Astrocyte (in vitro differentiated cells and primary cell): ENCODE measurements at regions not wholly inside any gene's neighbourhood (a gene's known extent, or its start where the extent isn't known, plus 50 kb on each side); places are given as distances from the start of the nearest gene placed in this dataset.

Experiments
- DNase-seq: peaks from one replicate; pipeline ENCODE4 v3.0.0-alpha.2; 2010; ENCODE audit warnings: low read depth
- FAIRE-seq: peaks from 2 replicates; lab custom pipeline; 2011; peaks lifted over from hg19 to GRCh38; lab: Jason Lieb, UNC
- H2AFZ ChIP-seq: 2 replicates; pipeline ENCODE4 v1.6.0; 2012; ENCODE audit warnings: low read depth, low read length, inconsistent platforms
- H3K27ac ChIP-seq: 2 replicates; pipeline ENCODE4 v1.5.1; 2011; ENCODE audit warnings: low read depth, low read length, inconsistent platforms
- H3K27me3 ChIP-seq: 2 replicates; pipeline ENCODE4 v1.6.0; 2011; ENCODE audit warnings: low read length, inconsistent platforms; ENCODE audit not compliant: insufficient read depth
- H3K36me3 ChIP-seq: 2 replicates; pipeline ENCODE4 v1.5.1; 2011; ENCODE audit warnings: low read length, inconsistent platforms; ENCODE audit not compliant: insufficient read depth
- H3K4me1 ChIP-seq: 2 replicates; pipeline ENCODE4 v1.5.1; 2011; ENCODE audit warnings: low read length, inconsistent platforms; ENCODE audit not compliant: insufficient read depth
- H3K4me2 ChIP-seq: 2 replicates; pipeline ENCODE4 v1.6.0; 2012; ENCODE audit warnings: low read length, inconsistent platforms
- H3K4me3 ChIP-seq: 2 replicates; pipeline ENCODE4 v1.5.1; 2011; ENCODE audit warnings: low read depth, mild to moderate bottlenecking, low read length, inconsistent platforms; ENCODE audit not compliant: insufficient read depth
- H3K79me2 ChIP-seq: 2 replicates; pipeline ENCODE4 v1.6.0; 2012; ENCODE audit warnings: mild to moderate bottlenecking, low read length, inconsistent platforms; ENCODE audit not compliant: insufficient read depth
- H3K9ac ChIP-seq: 2 replicates; pipeline ENCODE4 v1.6.0; 2012; ENCODE audit warnings: mild to moderate bottlenecking, low read length, inconsistent platforms
- H3K9me3 ChIP-seq: 2 replicates; pipeline ENCODE4 v1.5.1; 2012; ENCODE audit warnings: low read depth, mild to moderate bottlenecking, low read length, inconsistent platforms; ENCODE audit not compliant: insufficient read depth
- H4K20me1 ChIP-seq: 2 replicates; pipeline ENCODE4 v1.6.0; 2012; ENCODE audit warnings: low read length, inconsistent platforms; ENCODE audit not compliant: insufficient read depth
- H3K27ac Mint-ChIP-seq: one replicate; pipeline ENCODE4 v1.8.0; 2021; ENCODE audit warnings: mild to moderate bottlenecking, mixed read lengths; ENCODE audit not compliant: unreplicated experiment
- H3K27me3 Mint-ChIP-seq: one replicate; pipeline ENCODE4 v1.8.0; 2021; ENCODE audit warnings: low read depth, mixed read lengths; ENCODE audit not compliant: unreplicated experiment
- H3K36me3 Mint-ChIP-seq: one replicate; pipeline ENCODE4 v1.8.0; 2021; ENCODE audit warnings: low read depth, mixed read lengths; ENCODE audit not compliant: unreplicated experiment
- H3K4me1 Mint-ChIP-seq: one replicate; pipeline ENCODE4 v1.8.0; 2021; ENCODE audit warnings: low read depth, mixed read lengths; ENCODE audit not compliant: unreplicated experiment
- H3K4me3 Mint-ChIP-seq: one replicate; pipeline ENCODE4 v1.8.0; 2021; ENCODE audit warnings: mild to moderate bottlenecking, moderate library complexity, mixed read lengths; ENCODE audit not compliant: unreplicated experiment
- H3K9me3 Mint-ChIP-seq: one replicate; pipeline ENCODE4 v1.8.0; 2021; ENCODE audit warnings: mild to moderate bottlenecking, mixed read lengths; ENCODE audit not compliant: unreplicated experiment
- CTCF ChIP-seq: IDR thresholded peaks from 2 replicates; pipeline ENCODE4 v1.5.1; 2011; ENCODE audit warnings: low read depth, mild to moderate bottlenecking, inconsistent platforms, low read length, moderate library complexity; ENCODE audit not compliant: insufficient read depth
- EZH2 ChIP-seq: IDR thresholded peaks from 2 replicates; pipeline ENCODE4 v1.6.1; 2012; ENCODE audit warnings: mild to moderate bottlenecking, low read length, inconsistent platforms; ENCODE audit not compliant: insufficient read depth

- no peaks in the 10 kb centered on the region for H3K27me3 ChIP-seq
- no peak for DNase-seq
- H3K36me3 Mint-ChIP-seq = no peaks in the 10 kb centered on the region
- H3K27ac Mint-ChIP-seq = no peak overlapping the region
- no peaks in the 10 kb centered on the region for H4K20me1 ChIP-seq
- peaks cover 18% of the 10 kb centered on the region for H3K4me1 Mint-ChIP-seq
- H3K4me3 Mint-ChIP-seq = no peak overlapping the region
- no peaks in the 10 kb centered on the region for H3K79me2 ChIP-seq
- no peak overlapping the region for H3K4me2 ChIP-seq
- no peak for TF ChIP-seq CTCF
- no peak for TF ChIP-seq EZH2
- no peak overlapping the region for H2AFZ ChIP-seq
- no peaks in the 10 kb centered on the region for H3K36me3 ChIP-seq
- H3K9me3 Mint-ChIP-seq = peaks cover 4% of the 10 kb centered on the region
- H3K27ac ChIP-seq = no peak overlapping the region
- no peaks in the 10 kb centered on the region for H3K9me3 ChIP-seq
- no peaks in the 10 kb centered on the region for H3K4me1 ChIP-seq
- FAIRE-seq = no peak
- no peak overlapping the region for H3K4me3 ChIP-seq
- no peaks in the 10 kb centered on the region for H3K27me3 Mint-ChIP-seq
- H3K9ac ChIP-seq = no peak overlapping the region
These were observed 617.2 kb upstream of the NR2F2 start for GRCh38 chr15:95713324-95713723.

- Mint-ChIP-seq H3K4me1 (peaks cover 18% of the 10 kb centered on the region), H3K9me3 (peaks cover 4% of the 10 kb centered on the region), H3K4me3 (no peak overlapping the region), H3K27me3 (no peaks in the 10 kb centered on the region), H3K27ac (no peak overlapping the region), H3K36me3 (no peaks in the 10 kb centered on the region)
- no peak for TF ChIP-seq EZH2
- TF ChIP-seq CTCF = no peak
- Histone ChIP-seq H3K4me1 (no peaks in the 10 kb centered on the region), H3K9me3 (no peaks in the 10 kb centered on the region), H3K9ac (no peak overlapping the region), H4K20me1 (no peaks in the 10 kb centered on the region), H3K79me2 (no peaks in the 10 kb centered on the region), H3K27me3 (no peaks in the 10 kb centered on the region), H3K27ac (no peak overlapping the region), H3K4me3 (no peak overlapping the region), H3K36me3 (no peaks in the 10 kb centered on the region), H2AFZ (no peak overlapping the region), H3K4me2 (no peak overlapping the region)
- no peak for FAIRE-seq
- DNase-seq = no peak
These were observed 615.2 kb upstream of the NR2F2 start for GRCh38 chr15:95715116-95715903.

GRCh38 chr15:95715906-95716656 is 614.4 kb upstream of the NR2F2 start:
- Histone ChIP-seq H3K4me3 (no peak overlapping the region), H3K4me2 (no peak overlapping the region), H4K20me1 (no peaks in the 10 kb centered on the region), H2AFZ (no peak overlapping the region), H3K4me1 (no peaks in the 10 kb centered on the region), H3K36me3 (no peaks in the 10 kb centered on the region), H3K79me2 (no peaks in the 10 kb centered on the region), H3K27ac (no peak overlapping the region), H3K9me3 (no peaks in the 10 kb centered on the region), H3K27me3 (no peaks in the 10 kb centered on the region), H3K9ac (no peak overlapping the region)
- DNase-seq (peak; percentile 13), FAIRE-seq (no peak)
- no peak for TF ChIP-seq CTCF
- no peak for TF ChIP-seq EZH2
- Mint-ChIP-seq H3K4me1 (peaks cover 18% of the 10 kb centered on the region), H3K27me3 (no peaks in the 10 kb centered on the region), H3K4me3 (no peak overlapping the region), H3K9me3 (peaks cover 4% of the 10 kb centered on the region), H3K27ac (peak overlapping the region; percentile 51), H3K36me3 (no peaks in the 10 kb centered on the region)
